ENCODE measurements at regions not wholly inside any gene's neighbourhood (a gene's known extent, or its start where the extent isn't known, plus 50 kb on each side); places are given as distances from the start of the nearest gene placed in this dataset.

DNA sequence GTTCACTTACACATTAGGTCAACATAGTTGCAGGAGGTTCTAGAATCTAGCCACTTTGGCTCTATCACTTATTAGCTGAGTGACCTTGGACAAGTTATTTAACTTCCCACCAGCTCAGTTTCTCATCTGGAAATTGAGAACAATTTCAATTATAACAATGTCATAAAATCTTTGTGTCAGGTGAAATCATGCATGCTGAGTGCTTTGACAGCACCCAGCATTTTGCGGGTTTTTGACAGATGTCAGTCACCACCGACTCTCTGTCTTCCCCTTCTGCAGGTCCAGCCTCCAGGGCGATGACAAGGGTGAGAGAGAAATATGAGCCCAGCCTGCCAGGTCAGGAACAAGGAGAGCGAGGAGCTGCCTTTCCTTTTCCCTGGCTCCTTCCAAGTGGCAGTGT lies 107.1 kb upstream of the TAS2R1 start:
- TF ChIP-seq, protein P1, sequence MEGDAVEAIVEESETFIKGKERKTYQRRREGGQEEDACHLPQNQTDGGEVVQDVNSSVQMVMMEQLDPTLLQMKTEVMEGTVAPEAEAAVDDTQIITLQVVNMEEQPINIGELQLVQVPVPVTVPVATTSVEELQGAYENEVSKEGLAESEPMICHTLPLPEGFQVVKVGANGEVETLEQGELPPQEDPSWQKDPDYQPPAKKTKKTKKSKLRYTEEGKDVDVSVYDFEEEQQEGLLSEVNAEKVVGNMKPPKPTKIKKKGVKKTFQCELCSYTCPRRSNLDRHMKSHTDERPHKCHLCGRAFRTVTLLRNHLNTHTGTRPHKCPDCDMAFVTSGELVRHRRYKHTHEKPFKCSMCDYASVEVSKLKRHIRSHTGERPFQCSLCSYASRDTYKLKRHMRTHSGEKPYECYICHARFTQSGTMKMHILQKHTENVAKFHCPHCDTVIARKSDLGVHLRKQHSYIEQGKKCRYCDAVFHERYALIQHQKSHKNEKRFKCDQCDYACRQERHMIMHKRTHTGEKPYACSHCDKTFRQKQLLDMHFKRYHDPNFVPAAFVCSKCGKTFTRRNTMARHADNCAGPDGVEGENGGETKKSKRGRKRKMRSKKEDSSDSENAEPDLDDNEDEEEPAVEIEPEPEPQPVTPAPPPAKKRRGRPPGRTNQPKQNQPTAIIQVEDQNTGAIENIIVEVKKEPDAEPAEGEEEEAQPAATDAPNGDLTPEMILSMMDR (IDR thresholded peaks at IDR 0.05; ENCODE audit: low read length) = no peak
- no peak for TF ChIP-seq EZH2 (IDR thresholded peaks at IDR 0.05; ENCODE audit: borderline replicate concordance, low read length)
